K562 (cell line): ENCODE measurements at regions not wholly inside any gene's neighbourhood (a gene's known extent, or its start where the extent isn't known, plus 50 kb on each side); places are given as distances from the start of the nearest gene placed in this dataset.

Experiments
- ATAC-seq: fragments of 200-7000 bp; cut with Tn5 transposase; 3 replicates; pipeline ENCODE4 v1.9.1; 2020; ENCODE audit warnings: moderate library complexity
- BruUV-seq: library from RNA; stranded (reverse); fragments of 400-500 nt; replicated peaks from 2 replicates; lab custom pipeline; 2021; lab: Mats Ljungman, UMichigan
- CTCF ChIA-PET: fragments of 300-600 bp; formaldehyde crosslinking; extraction: SDS; loops from one replicate; lab custom pipeline; 2021; ENCODE audit warnings: low intra/inter-chr PET ratio; lab: Yijun Ruan, JAX
- POLR2A ChIA-PET: fragments of 300-600, 350-650 bp; sonication (Branson Sonifier 250); formaldehyde crosslinking; extraction: SDS; loops from one replicate; lab custom pipeline; 2021; ENCODE audit warnings: antibody characterized with exemption, inconsistent platforms; lab: Yijun Ruan, JAX
- DNase-seq, 4 experiments: peaks; one replicate each; pipeline versions ENCODE4 v3.0.0 to v3.0.0-alpha.2; 2011 to 2018; ENCODE audit warnings: low spot score in 3 of 4, mixed read lengths in 3 of 4; ENCODE audit errors: extremely low read depth in 1 of 4
- FAIRE-seq: peaks from 2 replicates; lab custom pipeline; 2011; peaks lifted over from hg19 to GRCh38; lab: Jason Lieb, UNC
- H2AFZ ChIP-seq: 2 replicates; pipeline ENCODE4 v1.6.0; 2011; ENCODE audit warnings: low read depth, low read length, control low read depth, inconsistent platforms
- H3K27ac ChIP-seq: fragments of 200-600 bp; 3 replicates; pipeline ENCODE4 v1.8.0; 2011; ENCODE audit warnings: low read depth, mild to moderate bottlenecking, control low read depth, inconsistent platforms, low read length, moderate library complexity, mixed read lengths; ENCODE audit errors: extremely low read depth
- H3K27me3 ChIP-seq, 2 experiments: fragments of 300-600 bp in 1 of 2; 2 replicates in 1 of 2; 3 replicates in 1 of 2; pipeline versions ENCODE4 v1.6.0 to v1.8.0; 2011; ENCODE audit warnings: inconsistent platforms in 2 of 2, low read length in 2 of 2, mild to moderate bottlenecking in 1 of 2, mixed read lengths in 1 of 2, moderate library complexity in 1 of 2; ENCODE audit not compliant: control insufficient read depth in 2 of 2, insufficient read depth in 2 of 2
- H3K36me3 ChIP-seq: fragments of 300-600 bp; 3 replicates; pipeline ENCODE4 v1.8.0; 2011; ENCODE audit warnings: mild to moderate bottlenecking, low read length, inconsistent platforms; ENCODE audit not compliant: control insufficient read depth, insufficient read depth
- H3K4me1 ChIP-seq, 2 experiments: fragments of 200-600 bp in 1 of 2; replicated peaks in 1 of 2; 2 replicates in 1 of 2; 3 replicates in 1 of 2; pipeline versions ENCODE4 v1.5.1 to v1.8.0; 2011; ENCODE audit warnings: inconsistent platforms in 2 of 2, low read length in 2 of 2, mild to moderate bottlenecking in 1 of 2, mixed read lengths in 1 of 2, moderate library complexity in 1 of 2; ENCODE audit not compliant: control insufficient read depth in 2 of 2, insufficient read depth in 2 of 2
- H3K4me2 ChIP-seq: 2 replicates; pipeline ENCODE4 v1.6.1; 2011; ENCODE audit warnings: low read length, control low read depth, inconsistent platforms, mixed read lengths; ENCODE audit not compliant: insufficient read depth
- H3K4me3 ChIP-seq: fragments of 200-600 bp; sonication (generic), shearing (Covaris generic); 2 replicates; pipeline ENCODE4 v1.5.1; 2016; ENCODE audit warnings: control low read depth, inconsistent platforms
- H3K79me2 ChIP-seq: fragments of 200-600 bp; 3 replicates; pipeline ENCODE4 v1.8.0; 2011; ENCODE audit warnings: low read length, inconsistent platforms; ENCODE audit not compliant: control insufficient read depth, insufficient read depth
- H3K9ac ChIP-seq, 2 experiments: 2 replicates each; pipeline versions ENCODE4 v1.6.0 to v1.6.1; 2011; ENCODE audit warnings: low read depth in 2 of 2, low read length in 2 of 2, control low read depth in 1 of 2, inconsistent platforms in 1 of 2, mild to moderate bottlenecking in 1 of 2, mixed read lengths in 1 of 2; ENCODE audit not compliant: insufficient read depth in 1 of 2
- H3K9me1 ChIP-seq: one replicate; pipeline ENCODE4 v1.6.0; 2011; ENCODE audit warnings: inconsistent platforms, mild to moderate bottlenecking, low read length, moderate library complexity; ENCODE audit not compliant: control insufficient read depth, insufficient read depth
- H3K9me3 ChIP-seq: replicated peaks from 2 replicates; pipeline ENCODE4 v1.5.1; 2011; ENCODE audit warnings: low read depth, low read length, inconsistent platforms; ENCODE audit not compliant: control insufficient read depth, insufficient read depth
- H4K20me1 ChIP-seq: replicated peaks from 2 replicates; pipeline ENCODE4 v1.6.1; 2011; ENCODE audit warnings: low read length, inconsistent platforms, mixed read lengths; ENCODE audit not compliant: control insufficient read depth, insufficient read depth
- ESRRA ChIP-seq: fragments of 450-650 bp; IDR thresholded peaks from 2 replicates; pipeline ENCODE4 v1.6.1; 2014; ENCODE audit warnings: low read depth, mild to moderate bottlenecking, moderate library complexity, borderline replicate concordance
- NFYB ChIP-seq: IDR thresholded peaks from 2 replicates; pipeline ENCODE4 v1.6.1; 2011; ENCODE audit warnings: mild to moderate bottlenecking, moderate library complexity; ENCODE audit not compliant: insufficient read length; ENCODE audit errors: extremely low read depth
- SMARCA4 ChIP-seq: fragments of 450-650 bp; IDR thresholded peaks from 2 replicates; pipeline ENCODE4 v1.6.1; 2016
- SNIP1 ChIP-seq: fragments of 450-650 bp; IDR thresholded peaks from 2 replicates; pipeline ENCODE4 v1.7.1; 2017; ENCODE audit warnings: low read depth, mild to moderate bottlenecking
- ZNF121 ChIP-seq: sonication (generic); formaldehyde crosslinking; conservative IDR thresholded peaks from 2 replicates; pipeline ENCODE4 v1.8.0; 2022; ENCODE audit warnings: missing genetic modification reagents
- ZNF174 ChIP-seq: fragments of 250-450 bp; sonication (Bioruptor Pico); IDR thresholded peaks from 2 replicates; pipeline ENCODE4 v1.4.0; 2020; ENCODE audit warnings: mild to moderate bottlenecking
- WGBS: fragments of 100-300 bp; shearing (Covaris generic); methylation state at CpG from one replicate; pipeline ENCODE4 v1.1.6; 2016; ENCODE audit warnings: low coverage, mixed read lengths; ENCODE audit not compliant: insufficient coverage; ENCODE audit errors: missing lambda C conversion rate; 5-methylcytosine and 5-hydroxymethylcytosine counted together
- in situ Hi-C: fragments of 300-500 bp; cut with MboI; formaldehyde crosslinking; loops from 4 replicates; pipeline ENCODE4 v1.15.0; 2018; ENCODE audit warnings: inconsistent platforms, mixed read lengths
- intact Hi-C: fragments of 100-400 bp; cut with micrococcal nuclease; formaldehyde crosslinking; loops from 2 replicates; pipeline ENCODE4 v1.14.2; 2022
- TF ChIP-seq, protein P1 (sequence below): sonication (generic); formaldehyde crosslinking; IDR thresholded peaks from 2 replicates; pipeline ENCODE4 v1.4.0; 2020; ENCODE audit warnings: mild to moderate bottlenecking, missing genetic modification reagents
- TF ChIP-seq, protein P2 (sequence below): fragments of 450-650 bp; IDR thresholded peaks from 2 replicates; pipeline ENCODE4 v1.6.1; 2017; ENCODE audit warnings: mild to moderate bottlenecking, moderate library complexity
- TF ChIP-seq, protein P3 (sequence below), 3 experiments: fragments of 200-800 bp in 1 of 3; sonication (Bioruptor generic) in 1 of 3; sonication (generic) in 1 of 3; formaldehyde crosslinking in 1 of 3; IDR thresholded peaks; 2 replicates each; pipeline versions ENCODE4 v1.6.1 to v1.8.0; 2016 to 2022; ENCODE audit warnings: mild to moderate bottlenecking in 2 of 3, missing compliant biosample characterization in 2 of 3, missing genetic modification characterization in 2 of 3, missing genetic modification reagents in 1 of 3

DNA sequence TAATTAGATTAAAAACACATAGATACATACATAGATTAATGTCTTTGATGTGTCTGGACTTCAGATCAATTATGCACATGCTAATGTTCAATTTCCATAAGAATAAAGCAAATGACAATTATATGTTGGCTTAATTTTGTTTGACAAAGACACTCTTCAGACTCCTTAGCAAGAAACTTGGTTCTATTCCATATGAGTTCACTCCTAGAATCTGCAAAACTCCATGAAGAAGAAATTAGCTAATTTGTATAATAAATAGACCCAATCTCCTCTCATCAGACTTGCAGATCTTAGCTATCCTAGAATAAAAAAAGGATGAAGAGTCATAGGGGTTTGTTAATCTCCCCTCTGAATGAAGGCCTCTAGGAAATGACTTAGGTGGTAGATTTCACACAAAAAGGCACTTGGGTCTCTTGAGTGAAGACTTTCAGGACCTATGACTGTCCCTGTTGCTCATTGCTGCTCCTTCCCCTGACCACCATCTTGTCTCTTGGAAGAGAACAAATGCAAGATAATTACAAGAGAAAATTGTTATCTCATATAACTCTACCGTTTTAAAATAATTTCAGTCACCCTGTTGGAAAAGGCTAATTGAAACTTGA lies 302.2 kb downstream of the EFNB2 start:
- ATAC-seq (no peak), DNase-seq (no peak), FAIRE-seq (no peak)
- Histone ChIP-seq H2AFZ (no peak overlapping the region), H3K27ac (no peak overlapping the region), H3K4me2 (no peak overlapping the region), H3K36me3 (no peaks in the 10 kb centered on the region), H3K9ac (no peak overlapping the region), H3K79me2 (no peaks in the 10 kb centered on the region), H3K4me3 (no peak overlapping the region), H3K9me3 (no peaks in the 10 kb centered on the region), H3K9me1 (no peaks in the 10 kb centered on the region), H4K20me1 (no peaks in the 10 kb centered on the region), H3K27me3 (no peaks in the 10 kb centered on the region), H3K4me1 (no peaks in the 10 kb centered on the region)
- intact Hi-C loops (no loop called here), in situ Hi-C loops (no loop called here)
- WGBS = 0% methylated on average over 1 of the region's 1 CpG
- ChIA-PET CTCF (no interaction called here), POLR2A (no interaction called here)
- no TSS peak for BruUV-seq
- TF ChIP-seq ESRRA (no peak), ZNF174 (no peak), NFYB (no peak), SNIP1 (no peak), ZNF121 (CRISPR knock-in tag) (no peak), SMARCA4 (no peak)
- TF ChIP-seq, protein P1, sequence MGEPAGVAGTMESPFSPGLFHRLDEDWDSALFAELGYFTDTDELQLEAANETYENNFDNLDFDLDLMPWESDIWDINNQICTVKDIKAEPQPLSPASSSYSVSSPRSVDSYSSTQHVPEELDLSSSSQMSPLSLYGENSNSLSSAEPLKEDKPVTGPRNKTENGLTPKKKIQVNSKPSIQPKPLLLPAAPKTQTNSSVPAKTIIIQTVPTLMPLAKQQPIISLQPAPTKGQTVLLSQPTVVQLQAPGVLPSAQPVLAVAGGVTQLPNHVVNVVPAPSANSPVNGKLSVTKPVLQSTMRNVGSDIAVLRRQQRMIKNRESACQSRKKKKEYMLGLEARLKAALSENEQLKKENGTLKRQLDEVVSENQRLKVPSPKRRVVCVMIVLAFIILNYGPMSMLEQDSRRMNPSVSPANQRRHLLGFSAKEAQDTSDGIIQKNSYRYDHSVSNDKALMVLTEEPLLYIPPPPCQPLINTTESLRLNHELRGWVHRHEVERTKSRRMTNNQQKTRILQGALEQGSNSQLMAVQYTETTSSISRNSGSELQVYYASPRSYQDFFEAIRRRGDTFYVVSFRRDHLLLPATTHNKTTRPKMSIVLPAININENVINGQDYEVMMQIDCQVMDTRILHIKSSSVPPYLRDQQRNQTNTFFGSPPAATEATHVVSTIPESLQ = no peak
- TF ChIP-seq, protein P2, sequence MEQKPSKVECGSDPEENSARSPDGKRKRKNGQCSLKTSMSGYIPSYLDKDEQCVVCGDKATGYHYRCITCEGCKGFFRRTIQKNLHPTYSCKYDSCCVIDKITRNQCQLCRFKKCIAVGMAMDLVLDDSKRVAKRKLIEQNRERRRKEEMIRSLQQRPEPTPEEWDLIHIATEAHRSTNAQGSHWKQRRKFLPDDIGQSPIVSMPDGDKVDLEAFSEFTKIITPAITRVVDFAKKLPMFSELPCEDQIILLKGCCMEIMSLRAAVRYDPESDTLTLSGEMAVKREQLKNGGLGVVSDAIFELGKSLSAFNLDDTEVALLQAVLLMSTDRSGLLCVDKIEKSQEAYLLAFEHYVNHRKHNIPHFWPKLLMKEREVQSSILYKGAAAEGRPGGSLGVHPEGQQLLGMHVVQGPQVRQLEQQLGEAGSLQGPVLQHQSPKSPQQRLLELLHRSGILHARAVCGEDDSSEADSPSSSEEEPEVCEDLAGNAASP = no peak
- TF ChIP-seq, protein P3, sequence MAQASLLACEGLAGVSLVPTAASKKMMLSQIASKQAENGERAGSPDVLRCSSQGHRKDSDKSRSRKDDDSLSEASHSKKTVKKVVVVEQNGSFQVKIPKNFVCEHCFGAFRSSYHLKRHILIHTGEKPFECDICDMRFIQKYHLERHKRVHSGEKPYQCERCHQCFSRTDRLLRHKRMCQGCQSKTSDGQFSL (CRISPR knock-in tag; IDR thresholded peaks at IDR 0.05) = no peak
- TF ChIP-seq, protein P3 (tag; IDR thresholded peaks at IDR 0.05) = no peak
